ENCODE measurements at regions not wholly inside any gene's neighbourhood (a gene's known extent, or its start where the extent isn't known, plus 50 kb on each side); places are given as distances from the start of the nearest gene placed in this dataset.
A peak's percentile ranks its signal among the peaks of the same experiment; 100 is the strongest.

- Mint-ChIP-seq H3K27me3 (ENCODE audit: low read depth) (no peaks in the 10 kb centered on the region), H3K4me1 (peaks cover 6% of the 10 kb centered on the region), H3K36me3 (ENCODE audit: low read depth) (no peaks in the 10 kb centered on the region), H3K9me3 (no peaks in the 10 kb centered on the region), H3K27ac (peak overlapping the region in 2 of 3 experiments; percentile 11 to 36), H3K4me3 (no peak overlapping the region)
- no peak for TF ChIP-seq CTCF (IDR thresholded peaks at IDR 0.05; ENCODE audit: unreplicated experiment in 3 of 3)
Measured at GRCh38 chr18:22032392-22032961, 136.9 kb upstream of the GATA6 start.

- H3K9me3 Mint-ChIP-seq, result no peaks in the 10 kb centered on the region
- H3K27ac Mint-ChIP-seq, result no peak overlapping the region
- no peak overlapping the region for H3K4me3 Mint-ChIP-seq
- no peaks in the 10 kb centered on the region for H3K27me3 Mint-ChIP-seq (ENCODE audit: low read depth)
- H3K36me3 Mint-ChIP-seq (ENCODE audit: low read depth), result no peaks in the 10 kb centered on the region
- peaks cover 6% of the 10 kb centered on the region for H3K4me1 Mint-ChIP-seq
- no peak for TF ChIP-seq CTCF (IDR thresholded peaks at IDR 0.05; ENCODE audit: unreplicated experiment in 3 of 3)
Measured at GRCh38 chr18:22033085-22033484, 136.3 kb upstream of the GATA6 start.

GRCh38 chr18:22034276-22034675 is 135.1 kb upstream of the GATA6 start:
- no peaks in the 10 kb centered on the region for H3K9me3 Mint-ChIP-seq
- H3K36me3 Mint-ChIP-seq (ENCODE audit: low read depth), result no peaks in the 10 kb centered on the region
- TF ChIP-seq CTCF (IDR thresholded peaks at IDR 0.05; ENCODE audit: unreplicated experiment in 3 of 3), result no peak
- peak overlapping the region in 1 of 3 experiments; percentile 16 for H3K27ac Mint-ChIP-seq
- H3K27me3 Mint-ChIP-seq (ENCODE audit: low read depth), result no peaks in the 10 kb centered on the region
- peaks cover 6% of the 10 kb centered on the region for H3K4me1 Mint-ChIP-seq
- H3K4me3 Mint-ChIP-seq, result no peak overlapping the region

- no peak for TF ChIP-seq CTCF (IDR thresholded peaks at IDR 0.05; ENCODE audit: unreplicated experiment in 3 of 3)
- Mint-ChIP-seq H3K4me3 (no peak overlapping the region), H3K27me3 (ENCODE audit: low read depth) (peaks cover 4% of the 10 kb centered on the region), H3K4me1 (no peaks in the 10 kb centered on the region), H3K9me3 (peaks cover 2% of the 10 kb centered on the region), H3K36me3 (ENCODE audit: low read depth) (no peaks in the 10 kb centered on the region), H3K27ac (no peak overlapping the region)
Measured at GRCh38 chr18:22040533-22040932, 128.9 kb upstream of the GATA6 start.

GRCh38 chr18:22043837-22044236 is 125.6 kb upstream of the GATA6 start:
- Mint-ChIP-seq H3K27me3 (ENCODE audit: low read depth) (peaks cover 9% of the 10 kb centered on the region), H3K4me1 (no peaks in the 10 kb centered on the region), H3K4me3 (no peak overlapping the region), H3K36me3 (ENCODE audit: low read depth) (no peaks in the 10 kb centered on the region), H3K27ac (no peak overlapping the region), H3K9me3 (peaks cover 2% of the 10 kb centered on the region)
- TF ChIP-seq CTCF (IDR thresholded peaks at IDR 0.05; ENCODE audit: unreplicated experiment in 3 of 3), result no peak

GRCh38 chr18:22044474-22045220 is 124.7 kb upstream of the GATA6 start:
- H3K4me3 Mint-ChIP-seq, result no peak overlapping the region
- peak overlapping the region in 1 of 3 experiments; percentile 47 for H3K27ac Mint-ChIP-seq
- no peaks in the 10 kb centered on the region for H3K36me3 Mint-ChIP-seq (ENCODE audit: low read depth)
- peaks cover 2% of the 10 kb centered on the region for H3K9me3 Mint-ChIP-seq
- TF ChIP-seq CTCF (IDR thresholded peaks at IDR 0.05; ENCODE audit: unreplicated experiment in 3 of 3), result no peak
- peaks cover 9% of the 10 kb centered on the region for H3K27me3 Mint-ChIP-seq (ENCODE audit: low read depth)
- H3K4me1 Mint-ChIP-seq, result no peaks in the 10 kb centered on the region
